Esophagus squamous epithelium (tissue), 4 donors: ENCODE measurements at regions not wholly inside any gene's neighbourhood (a gene's known extent, or its start where the extent isn't known, plus 50 kb on each side); places are given as distances from the start of the nearest gene placed in this dataset.

ENCODE experiments used
- CTCF ChIP-seq, 6 experiments: fragments of 450-650 bp in 4 of 6; fragments of 200-600 bp in 2 of 6; sonication (generic) in 2 of 6; IDR thresholded peaks; one replicate each; pipeline ENCODE4 v1.5.1; 2016 to 2019; ENCODE audit warnings: antibody characterized with exemption in 6 of 6, mild to moderate bottlenecking in 4 of 6, moderate library complexity in 4 of 6
- POLR2A ChIP-seq, 4 donors: fragments of 450-650 bp; IDR thresholded peaks; one replicate each; pipeline ENCODE4 v1.6.1; 2017; ENCODE audit warnings: antibody characterized with exemption in 4 of 4, mild to moderate bottlenecking in 4 of 4, moderate library complexity in 3 of 4

- no peak for TF ChIP-seq CTCF (IDR thresholded peaks at IDR 0.05)
- no peak for TF ChIP-seq POLR2A (IDR thresholded peaks at IDR 0.05)
Measured at GRCh38 chr16:86681031-86681756, 102.8 kb downstream of the FOXL1 start.
